ENCODE measurements at regions not wholly inside any gene's neighbourhood (a gene's known extent, or its start where the extent isn't known, plus 50 kb on each side); places are given as distances from the start of the nearest gene placed in this dataset.

DNA sequence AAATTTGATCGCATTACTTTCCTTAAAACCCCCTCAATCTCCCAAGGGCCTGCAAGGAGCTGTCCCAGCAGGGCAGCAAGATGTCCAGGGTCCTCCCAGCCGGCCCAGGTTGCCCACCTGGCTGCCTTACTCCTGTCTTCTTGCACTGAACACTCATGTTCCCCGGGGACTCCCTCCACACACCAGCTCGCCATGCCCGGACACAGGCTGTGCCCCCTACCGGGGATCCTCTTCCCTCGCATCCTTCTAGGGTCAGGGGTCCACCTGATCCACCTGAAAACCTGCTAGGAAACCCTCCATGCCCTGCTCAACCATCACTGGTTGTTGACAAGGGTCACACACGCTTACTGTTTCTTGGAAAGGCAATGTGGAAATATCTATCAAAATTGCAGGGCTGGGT is 172.0 kb upstream of the MSX2 start:
- no peak overlapping the region for H3K4me3 ChIP-seq
- no peaks in the 10 kb centered on the region for H3K9me3 ChIP-seq
- H3K36me3 ChIP-seq, result no peaks in the 10 kb centered on the region
- no peaks in the 10 kb centered on the region for H3K4me1 ChIP-seq
- DNase-seq, result no peak
- intact Hi-C loops (cut with DNase I), result no loop called here
- WGBS, 2 donors, result 80 to 85% methylated on average over 6 to 7 of the region's 8 CpGs
- H3K27me3 ChIP-seq, result peaks cover 0 to 24% (median 0%) of the 10 kb centered on the region in 4 donors
- no peak overlapping the region for H3K27ac ChIP-seq
- no peak for TF ChIP-seq POLR2A (IDR thresholded peaks at IDR 0.05)
- TF ChIP-seq, protein P1, sequence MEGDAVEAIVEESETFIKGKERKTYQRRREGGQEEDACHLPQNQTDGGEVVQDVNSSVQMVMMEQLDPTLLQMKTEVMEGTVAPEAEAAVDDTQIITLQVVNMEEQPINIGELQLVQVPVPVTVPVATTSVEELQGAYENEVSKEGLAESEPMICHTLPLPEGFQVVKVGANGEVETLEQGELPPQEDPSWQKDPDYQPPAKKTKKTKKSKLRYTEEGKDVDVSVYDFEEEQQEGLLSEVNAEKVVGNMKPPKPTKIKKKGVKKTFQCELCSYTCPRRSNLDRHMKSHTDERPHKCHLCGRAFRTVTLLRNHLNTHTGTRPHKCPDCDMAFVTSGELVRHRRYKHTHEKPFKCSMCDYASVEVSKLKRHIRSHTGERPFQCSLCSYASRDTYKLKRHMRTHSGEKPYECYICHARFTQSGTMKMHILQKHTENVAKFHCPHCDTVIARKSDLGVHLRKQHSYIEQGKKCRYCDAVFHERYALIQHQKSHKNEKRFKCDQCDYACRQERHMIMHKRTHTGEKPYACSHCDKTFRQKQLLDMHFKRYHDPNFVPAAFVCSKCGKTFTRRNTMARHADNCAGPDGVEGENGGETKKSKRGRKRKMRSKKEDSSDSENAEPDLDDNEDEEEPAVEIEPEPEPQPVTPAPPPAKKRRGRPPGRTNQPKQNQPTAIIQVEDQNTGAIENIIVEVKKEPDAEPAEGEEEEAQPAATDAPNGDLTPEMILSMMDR (IDR thresholded peaks at IDR 0.05), result no peak

DNA sequence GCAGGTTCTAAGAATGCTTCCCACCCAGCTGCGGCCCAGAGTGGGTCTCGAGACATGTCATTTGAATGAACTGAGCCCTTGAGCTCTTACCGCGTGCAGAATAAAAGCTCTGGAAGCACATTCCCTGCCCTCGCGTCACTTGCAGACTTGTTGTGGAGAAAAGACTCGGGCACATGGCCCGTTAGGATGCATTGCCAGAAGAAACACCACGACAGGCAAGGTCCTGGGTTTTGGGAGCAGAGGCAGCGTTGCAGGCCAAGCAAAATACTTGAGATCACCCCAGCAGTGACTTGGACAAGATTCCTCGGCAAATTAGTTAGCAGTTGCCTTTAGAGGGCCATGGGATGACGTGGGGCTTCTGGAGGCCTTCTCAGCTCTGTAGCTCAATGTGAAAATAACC is 170.8 kb upstream of the MSX2 start:
- H3K36me3 ChIP-seq, result no peaks in the 10 kb centered on the region
- no peak overlapping the region for H3K27ac ChIP-seq
- TF ChIP-seq, protein P1 (IDR thresholded peaks at IDR 0.05), result no peak
- TF ChIP-seq POLR2A (IDR thresholded peaks at IDR 0.05), result no peak
- H3K27me3 ChIP-seq, result peaks cover 0 to 29% (median 0%) of the 10 kb centered on the region in 4 donors
- H3K9me3 ChIP-seq, result no peaks in the 10 kb centered on the region
- intact Hi-C loops (cut with DNase I), result no loop called here
- H3K4me1 ChIP-seq, result no peaks in the 10 kb centered on the region
- H3K4me3 ChIP-seq, result no peak overlapping the region
- DNase-seq, result no peak
- 83 to 84% methylated on average over 10 of the region's 12 CpGs for WGBS, 2 donors

DNA sequence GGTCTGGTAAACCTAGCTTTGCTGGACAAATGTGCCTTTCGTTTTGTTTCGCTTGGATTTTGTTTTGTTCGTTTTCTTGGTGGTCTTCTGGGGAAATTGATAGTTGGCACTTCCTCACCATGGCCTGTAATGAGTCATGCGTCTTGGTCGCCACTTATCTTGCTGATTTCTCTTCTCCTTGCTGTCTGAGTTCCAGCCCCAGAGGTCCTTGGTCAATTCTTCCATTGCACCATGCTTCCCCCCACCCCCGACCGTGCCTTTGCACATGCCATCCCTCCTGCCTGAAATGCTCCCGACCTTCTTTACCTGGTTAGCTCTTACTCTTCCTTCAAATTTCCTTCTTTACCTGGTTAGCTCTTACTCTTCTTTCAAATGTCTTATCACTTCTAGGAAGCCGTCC is 168.7 kb upstream of the MSX2 start:
- Histone ChIP-seq H3K4me1 (no peaks in the 10 kb centered on the region), H3K27me3 (peaks cover 0 to 32% (median 0%) of the 10 kb centered on the region in 4 donors), H3K27ac (no peak overlapping the region), H3K9me3 (no peaks in the 10 kb centered on the region), H3K36me3 (no peaks in the 10 kb centered on the region), H3K4me3 (no peak overlapping the region)
- TF ChIP-seq, protein P1 (IDR thresholded peaks at IDR 0.05), result no peak
- no peak for TF ChIP-seq POLR2A (IDR thresholded peaks at IDR 0.05)
- no peak for DNase-seq
- 72 to 79% methylated on average over 9 of the region's 9 CpGs for WGBS, 2 donors
- intact Hi-C loops (cut with DNase I), result no loop called here

DNA sequence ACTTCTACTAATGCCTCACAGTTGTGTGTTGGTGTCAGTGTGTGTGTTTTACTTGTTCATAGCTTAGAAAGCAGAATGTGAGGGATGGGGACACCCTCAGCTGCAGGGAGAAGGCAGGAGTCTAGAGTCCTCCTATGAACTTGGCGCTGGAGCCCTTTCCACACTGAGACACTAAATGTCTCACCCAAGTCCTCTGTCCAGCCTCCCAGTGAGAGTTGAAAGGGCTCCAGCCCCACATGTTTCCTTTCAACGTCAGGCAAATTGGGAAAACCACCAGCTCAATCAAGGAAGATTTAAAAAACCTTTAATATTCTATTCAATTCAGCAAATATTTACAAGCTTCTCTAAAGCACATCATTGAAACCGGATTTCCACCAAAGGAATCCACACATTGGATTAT is 167.6 kb upstream of the MSX2 start:
- Histone ChIP-seq H3K27me3 (peaks cover 0 to 38% (median 0%) of the 10 kb centered on the region in 4 donors), H3K4me3 (no peak overlapping the region), H3K9me3 (no peaks in the 10 kb centered on the region), H3K27ac (no peak overlapping the region), H3K4me1 (no peaks in the 10 kb centered on the region), H3K36me3 (no peaks in the 10 kb centered on the region)
- intact Hi-C loops (cut with DNase I), result no loop called here
- DNase-seq, result no peak
- TF ChIP-seq, protein P1 (IDR thresholded peaks at IDR 0.05), result no peak
- no peak for TF ChIP-seq POLR2A (IDR thresholded peaks at IDR 0.05)
- 67 to 71% methylated on average over 3 of the region's 3 CpGs for WGBS, 2 donors

DNA sequence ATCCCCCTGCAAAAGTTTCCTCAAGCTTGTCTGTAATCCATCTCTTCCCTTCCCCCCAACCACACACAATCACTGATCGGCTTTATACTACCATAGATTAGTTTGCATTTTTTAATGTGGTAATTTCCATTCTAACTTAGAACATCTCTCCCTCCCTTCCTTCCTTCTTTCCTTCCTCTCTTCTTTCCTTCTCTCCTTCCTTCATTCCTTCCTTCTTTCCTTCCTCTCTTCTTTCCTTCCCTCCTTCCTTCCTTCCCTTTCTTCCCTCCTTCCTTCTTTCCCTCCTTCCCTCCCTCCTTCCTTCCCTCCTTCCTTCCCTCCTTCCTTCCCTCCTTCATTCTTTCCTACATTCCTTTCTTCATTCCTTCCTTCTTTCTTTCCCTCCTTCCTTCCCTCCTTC is 166.2 kb upstream of the MSX2 start:
- Histone ChIP-seq H3K27me3 (peaks cover 0 to 38% (median 0%) of the 10 kb centered on the region in 4 donors), H3K36me3 (no peaks in the 10 kb centered on the region), H3K27ac (no peak overlapping the region), H3K4me3 (no peak overlapping the region), H3K4me1 (no peaks in the 10 kb centered on the region), H3K9me3 (no peaks in the 10 kb centered on the region)
- intact Hi-C loops (cut with DNase I), result no loop called here
- no peak for DNase-seq
- TF ChIP-seq, protein P1 (IDR thresholded peaks at IDR 0.05), result no peak
- no peak for TF ChIP-seq POLR2A (IDR thresholded peaks at IDR 0.05)
- 83 to 85% methylated on average over 1 of the region's 1 CpG for WGBS, 2 donors
